CD4-positive, alpha-beta memory T cell (primary cell): ENCODE measurements at regions not wholly inside any gene's neighbourhood (a gene's known extent, or its start where the extent isn't known, plus 50 kb on each side); places are given as distances from the start of the nearest gene placed in this dataset.

Source experiments
- CTCF ChIA-PET: fragments of 350-600 bp; sonication (Branson Sonifier 250); formaldehyde crosslinking; loops from one replicate; lab custom pipeline; 2021; ENCODE audit warnings: inconsistent platforms; ENCODE audit not compliant: partially characterized antibody; lab: Charles Lee
- POLR2A ChIA-PET: fragments of 350-600 bp; sonication (Branson Sonifier 250); formaldehyde crosslinking; loops from one replicate; lab custom pipeline; 2021; ENCODE audit not compliant: partially characterized antibody; lab: Charles Lee
- DNase-seq, 5 donors: peaks; one replicate each; pipeline versions ENCODE4 v3.0.0 to v3.0.0-alpha.2; 2020 to 2022; ENCODE audit warnings: mixed read lengths in 1 of 5
- H3K27ac ChIP-seq: one replicate; pipeline ENCODE4 v1.7.0; 2013; ENCODE audit warnings: low read depth, low read length
- H3K27me3 ChIP-seq: 2 replicates; pipeline ENCODE4 v1.7.0; 2013; ENCODE audit warnings: mild to moderate bottlenecking, low read length, moderate library complexity; ENCODE audit not compliant: insufficient read depth
- H3K36me3 ChIP-seq: 2 replicates; pipeline ENCODE4 v1.7.0; 2013; ENCODE audit warnings: mild to moderate bottlenecking, low read length, moderate library complexity; ENCODE audit not compliant: insufficient read depth
- H3K4me1 ChIP-seq: 2 replicates; pipeline ENCODE4 v1.7.0; 2013; ENCODE audit warnings: mild to moderate bottlenecking, low read length, moderate library complexity; ENCODE audit not compliant: insufficient read depth
- H3K4me3 ChIP-seq, 2 donors: one replicate each; pipeline ENCODE4 v1.7.0; 2013; ENCODE audit warnings: low read length in 2 of 2, mild to moderate bottlenecking in 1 of 2
- H3K9me3 ChIP-seq, 2 donors: one replicate each; pipeline ENCODE4 v1.7.0; 2013; ENCODE audit warnings: low read length in 2 of 2, control low read depth in 1 of 2; ENCODE audit not compliant: control insufficient read depth in 1 of 2
- H3K27ac Mint-ChIP-seq, 7 donors: one replicate each; pipeline ENCODE4 v1.8.0; 2020 to 2021; ENCODE audit warnings: mixed read lengths in 7 of 7, mild to moderate bottlenecking in 6 of 7, inconsistent platforms in 3 of 7, moderate library complexity in 3 of 7
- H3K27me3 Mint-ChIP-seq, 2 donors: one replicate each; pipeline ENCODE4 v1.8.0; 2020 to 2021; ENCODE audit warnings: mixed read lengths in 2 of 2
- H3K36me3 Mint-ChIP-seq, 2 donors: one replicate each; pipeline ENCODE4 v1.8.0; 2020 to 2021; ENCODE audit warnings: mixed read lengths in 2 of 2, inconsistent platforms in 1 of 2, mild to moderate bottlenecking in 1 of 2
- H3K4me1 Mint-ChIP-seq, 4 donors: one replicate each; pipeline ENCODE4 v1.8.0; 2020 to 2021; ENCODE audit warnings: mixed read lengths in 4 of 4, mild to moderate bottlenecking in 1 of 4
- H3K4me3 Mint-ChIP-seq, 8 donors: one replicate each; pipeline ENCODE4 v1.8.0; 2020 to 2021; ENCODE audit warnings: mixed read lengths in 8 of 8, mild to moderate bottlenecking in 7 of 8, moderate library complexity in 6 of 8, inconsistent platforms in 3 of 8
- H3K9me3 Mint-ChIP-seq, 8 donors: one replicate each; pipeline ENCODE4 v1.8.0; 2020 to 2021; ENCODE audit warnings: mixed read lengths in 8 of 8, mild to moderate bottlenecking in 5 of 8, inconsistent platforms in 3 of 8, moderate library complexity in 1 of 8
- intact Hi-C: fragments of 100-400 bp; cut with micrococcal nuclease; formaldehyde crosslinking; loops from one replicate; pipeline ENCODE4 v1.15.1; 2023

GRCh38 chr7:34451923-34452322 is 206.1 kb upstream of the NPSR1 start:
- no peaks in the 10 kb centered on the region for H3K36me3 Mint-ChIP-seq
- POLR2A ChIA-PET = no interaction called here
- no peak overlapping the region for H3K27ac ChIP-seq
- no peaks in the 10 kb centered on the region for H3K27me3 Mint-ChIP-seq
- intact Hi-C loops = no loop called here
- DNase-seq = no peak
- no peak overlapping the region for H3K4me3 Mint-ChIP-seq
- H3K27ac Mint-ChIP-seq = peak overlapping the region in 1 of 7 donors; percentile 22
- no peaks in the 10 kb centered on the region for H3K4me1 Mint-ChIP-seq
- H3K9me3 Mint-ChIP-seq = peaks cover 0 to 8% (median under 1%) of the 10 kb centered on the region in 8 donors
- H3K4me1 ChIP-seq = no peaks in the 10 kb centered on the region
- no peaks in the 10 kb centered on the region for H3K36me3 ChIP-seq
- no peaks in the 10 kb centered on the region for H3K27me3 ChIP-seq
- H3K9me3 ChIP-seq = no peaks in the 10 kb centered on the region
- no peak overlapping the region for H3K4me3 ChIP-seq
- CTCF ChIA-PET = no interaction called here

DNA sequence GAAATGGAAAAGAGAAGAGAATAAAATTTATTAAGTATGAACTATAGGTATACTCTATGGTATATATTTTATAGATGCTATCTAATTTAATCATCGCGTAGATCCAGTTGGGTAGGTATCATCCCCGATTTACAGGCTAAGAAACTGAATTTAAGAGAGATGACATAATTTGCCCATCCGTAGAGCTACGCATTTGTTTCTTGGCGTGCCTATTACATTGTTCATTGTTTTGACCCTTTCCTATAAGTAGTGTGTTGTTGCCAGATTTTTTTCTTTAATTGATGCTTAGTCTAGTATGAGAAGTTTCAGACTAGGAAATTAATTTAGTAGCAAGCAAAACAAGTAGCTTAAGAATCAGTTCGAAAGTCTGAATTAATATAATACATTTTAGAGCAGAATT is 205.7 kb upstream of the NPSR1 start:
- H3K36me3 Mint-ChIP-seq = no peaks in the 10 kb centered on the region
- no peaks in the 10 kb centered on the region for H3K27me3 ChIP-seq
- peaks cover 0 to 9% (median under 1%) of the 10 kb centered on the region in 8 donors for H3K9me3 Mint-ChIP-seq
- intact Hi-C loops = no loop called here
- H3K4me1 ChIP-seq = no peaks in the 10 kb centered on the region
- no peak overlapping the region for H3K4me3 Mint-ChIP-seq
- POLR2A ChIA-PET = no interaction called here
- H3K4me3 ChIP-seq = no peak overlapping the region
- H3K36me3 ChIP-seq = no peaks in the 10 kb centered on the region
- no peak overlapping the region for H3K27ac Mint-ChIP-seq
- CTCF ChIA-PET = no interaction called here
- H3K27me3 Mint-ChIP-seq = no peaks in the 10 kb centered on the region
- no peaks in the 10 kb centered on the region for H3K4me1 Mint-ChIP-seq
- no peak overlapping the region for H3K27ac ChIP-seq
- DNase-seq = no peak
- H3K9me3 ChIP-seq = no peaks in the 10 kb centered on the region

DNA sequence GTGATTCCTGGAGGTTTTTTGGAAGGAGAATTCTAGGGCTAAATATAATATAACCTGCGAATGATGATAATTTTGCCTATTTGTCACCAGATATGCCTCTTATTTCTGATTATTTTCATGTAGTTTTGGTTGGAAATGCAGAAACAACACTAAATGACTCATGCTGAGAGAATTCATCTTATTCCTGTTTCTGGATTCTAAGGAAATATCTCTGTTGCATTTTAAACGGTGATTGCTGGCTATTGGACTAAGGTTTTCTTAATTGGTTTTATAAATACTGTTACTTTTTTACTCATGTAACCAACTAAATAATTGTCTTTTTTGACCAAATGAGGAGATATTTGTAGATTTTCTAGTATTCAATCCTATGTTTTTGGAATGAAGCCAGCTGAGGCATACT is 204.9 kb upstream of the NPSR1 start:
- no peak overlapping the region for H3K4me3 Mint-ChIP-seq
- CTCF ChIA-PET = no interaction called here
- POLR2A ChIA-PET = no interaction called here

DNA sequence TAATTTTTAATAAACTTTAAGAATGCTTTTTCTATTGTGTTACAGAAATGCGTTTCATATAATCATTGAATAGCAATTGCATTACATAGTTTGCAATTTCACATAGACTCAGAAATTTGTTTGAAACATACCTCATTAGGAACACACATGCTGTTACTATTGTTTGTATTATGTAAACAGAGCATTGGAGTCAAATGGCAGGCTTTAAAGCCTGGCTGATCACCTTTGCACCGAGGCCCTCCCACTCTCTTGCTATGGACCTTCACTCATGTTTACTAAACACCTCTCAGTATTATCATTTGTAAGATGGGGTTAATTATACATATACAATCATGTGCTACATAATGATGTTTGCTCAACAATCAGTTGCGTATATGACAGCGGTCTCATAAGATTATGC is 203.6 kb upstream of the NPSR1 start:
- no peak for DNase-seq
- intact Hi-C loops = no loop called here
- no peak overlapping the region for H3K27ac ChIP-seq
- H3K27me3 Mint-ChIP-seq = no peaks in the 10 kb centered on the region
- ChIA-PET POLR2A (no interaction called here), CTCF (no interaction called here)
- H3K36me3 ChIP-seq = no peaks in the 10 kb centered on the region
- no peak overlapping the region for H3K4me3 Mint-ChIP-seq
- H3K27ac Mint-ChIP-seq = no peak overlapping the region
- H3K36me3 Mint-ChIP-seq = no peaks in the 10 kb centered on the region
- H3K9me3 Mint-ChIP-seq = peaks cover 0 to 7% (median 3%) of the 10 kb centered on the region in 8 donors
- H3K27me3 ChIP-seq = no peaks in the 10 kb centered on the region
- H3K4me1 Mint-ChIP-seq = no peaks in the 10 kb centered on the region
- H3K9me3 ChIP-seq = no peaks in the 10 kb centered on the region
- H3K4me1 ChIP-seq = no peaks in the 10 kb centered on the region
- H3K4me3 ChIP-seq = no peak overlapping the region

More for the DNA sequence above, 204.9 kb upstream of the NPSR1 start:
- Histone ChIP-seq H3K36me3 (no peaks in the 10 kb centered on the region), H3K4me1 (no peaks in the 10 kb centered on the region), H3K27me3 (no peaks in the 10 kb centered on the region), H3K9me3 (no peaks in the 10 kb centered on the region), H3K4me3 (no peak overlapping the region), H3K27ac (no peak overlapping the region)
- no peaks in the 10 kb centered on the region for H3K4me1 Mint-ChIP-seq
- intact Hi-C loops = no loop called here
- H3K27me3 Mint-ChIP-seq = no peaks in the 10 kb centered on the region
- no peak overlapping the region for H3K27ac Mint-ChIP-seq
- H3K9me3 Mint-ChIP-seq = peaks cover 0 to 7% (median under 1%) of the 10 kb centered on the region in 8 donors
- no peaks in the 10 kb centered on the region for H3K36me3 Mint-ChIP-seq
- DNase-seq = no peak

GRCh38 chr7:34457329-34457728 is 200.7 kb upstream of the NPSR1 start:
- Mint-ChIP-seq H3K36me3 (no peaks in the 10 kb centered on the region), H3K4me3 (no peak overlapping the region), H3K27ac (no peak overlapping the region), H3K4me1 (no peaks in the 10 kb centered on the region), H3K27me3 (no peaks in the 10 kb centered on the region), H3K9me3 (peaks cover 0 to 10% (median 4%) of the 10 kb centered on the region in 8 donors)
- Histone ChIP-seq H3K36me3 (no peaks in the 10 kb centered on the region), H3K27me3 (no peaks in the 10 kb centered on the region), H3K9me3 (no peaks in the 10 kb centered on the region), H3K27ac (no peak overlapping the region), H3K4me1 (no peaks in the 10 kb centered on the region), H3K4me3 (no peak overlapping the region)
- CTCF ChIA-PET = no interaction called here
- intact Hi-C loops = no loop called here
- POLR2A ChIA-PET = no interaction called here
- no peak for DNase-seq

GRCh38 chr7:34463830-34464229 is 194.2 kb upstream of the NPSR1 start:
- POLR2A ChIA-PET = no interaction called here

GRCh38 chr7:34471844-34472243 is 186.2 kb upstream of the NPSR1 start:
- no peak overlapping the region for H3K27ac ChIP-seq
- no peaks in the 10 kb centered on the region for H3K4me1 Mint-ChIP-seq
- H3K4me1 ChIP-seq = no peaks in the 10 kb centered on the region
- no peak overlapping the region for H3K4me3 ChIP-seq
- H3K27me3 Mint-ChIP-seq = no peaks in the 10 kb centered on the region
- no peak overlapping the region for H3K27ac Mint-ChIP-seq
- no peaks in the 10 kb centered on the region for H3K36me3 ChIP-seq
- H3K9me3 ChIP-seq = no peaks in the 10 kb centered on the region
- no peak for DNase-seq
- intact Hi-C loops = no loop called here
- ChIA-PET CTCF (no interaction called here), POLR2A (no interaction called here)
- H3K27me3 ChIP-seq = no peaks in the 10 kb centered on the region
- peaks cover under 1 to 32% (median 17%) of the 10 kb centered on the region in 8 donors for H3K9me3 Mint-ChIP-seq
- H3K36me3 Mint-ChIP-seq = no peaks in the 10 kb centered on the region
- no peak overlapping the region for H3K4me3 Mint-ChIP-seq

More at GRCh38 chr7:34463830-34464229, 194.2 kb upstream of the NPSR1 start:
- Histone ChIP-seq H3K4me3 (no peak overlapping the region), H3K27me3 (no peaks in the 10 kb centered on the region), H3K36me3 (no peaks in the 10 kb centered on the region), H3K9me3 (no peaks in the 10 kb centered on the region), H3K27ac (no peak overlapping the region), H3K4me1 (no peaks in the 10 kb centered on the region)
- peaks cover 5 to 13% (median 7%) of the 10 kb centered on the region in 8 donors for H3K9me3 Mint-ChIP-seq
- H3K36me3 Mint-ChIP-seq = no peaks in the 10 kb centered on the region
- CTCF ChIA-PET = no interaction called here
- intact Hi-C loops = no loop called here
- no peak for DNase-seq
- H3K27me3 Mint-ChIP-seq = no peaks in the 10 kb centered on the region
- no peaks in the 10 kb centered on the region for H3K4me1 Mint-ChIP-seq
- no peak overlapping the region for H3K27ac Mint-ChIP-seq
- no peak overlapping the region for H3K4me3 Mint-ChIP-seq

DNA sequence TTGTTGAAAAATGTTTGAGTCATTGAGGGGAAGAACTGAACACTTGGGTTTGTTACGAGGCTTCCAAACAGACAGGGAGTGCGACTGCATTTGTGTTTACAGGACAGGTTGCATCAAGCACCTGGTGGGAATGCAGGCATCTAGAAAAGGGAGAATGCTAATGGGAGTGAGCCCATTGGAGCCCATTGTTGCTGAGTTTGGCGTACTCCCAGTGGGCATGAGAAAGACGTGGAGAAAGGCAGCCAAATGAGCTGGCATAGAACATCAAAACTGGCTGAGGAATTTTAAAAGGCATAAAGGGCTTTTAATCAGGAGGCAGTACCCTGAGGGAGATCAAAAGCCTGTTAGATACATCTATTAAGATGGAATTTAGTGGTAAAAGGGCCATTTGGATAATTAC is 171.6 kb upstream of the NPSR1 start:
- Mint-ChIP-seq H3K36me3 (no peaks in the 10 kb centered on the region), H3K27me3 (no peaks in the 10 kb centered on the region), H3K27ac (no peak overlapping the region), H3K4me1 (no peaks in the 10 kb centered on the region), H3K4me3 (no peak overlapping the region), H3K9me3 (peaks cover 2 to 16% (median 6%) of the 10 kb centered on the region in 8 donors)
- H3K36me3 ChIP-seq = no peaks in the 10 kb centered on the region
- no peaks in the 10 kb centered on the region for H3K27me3 ChIP-seq
- intact Hi-C loops = no loop called here
- no peak for DNase-seq
- CTCF ChIA-PET = no interaction called here
- H3K9me3 ChIP-seq = no peaks in the 10 kb centered on the region
- H3K4me1 ChIP-seq = no peaks in the 10 kb centered on the region
- no peak overlapping the region for H3K27ac ChIP-seq
- H3K4me3 ChIP-seq = no peak overlapping the region
- POLR2A ChIA-PET = no interaction called here
